HEK293T (cell line): ENCODE measurements at regions not wholly inside any gene's neighbourhood (a gene's known extent, or its start where the extent isn't known, plus 50 kb on each side); places are given as distances from the start of the nearest gene placed in this dataset.

Experiments used
- CTCF ChIA-PET: fragments of 350-600 bp; formaldehyde crosslinking; extraction: SDS; loops from one replicate; lab custom pipeline; 2021; ENCODE audit warnings: antibody characterized with exemption, inconsistent platforms; lab: Yijun Ruan, JAX
- POLR2A ChIA-PET: fragments of 350-600 bp; formaldehyde crosslinking; extraction: SDS; loops from one replicate; lab custom pipeline; 2020; ENCODE audit warnings: antibody characterized with exemption, inconsistent platforms; lab: Yijun Ruan, JAX
- DNase-seq: peaks from one replicate; pipeline ENCODE4 v3.0.0; 2012; ENCODE audit warnings: mixed read lengths; ENCODE audit errors: extremely low spot score
- ARNT ChIP-seq: fragments of 450-650 bp; IDR thresholded peaks from 2 replicates; pipeline ENCODE4 v1.6.1; 2017; ENCODE audit warnings: mild to moderate bottlenecking
- BHLHE40 ChIP-seq: fragments of 450-650 bp; IDR thresholded peaks from 2 replicates; pipeline ENCODE4 v1.6.1; 2016; ENCODE audit warnings: mild to moderate bottlenecking, moderate library complexity, borderline replicate concordance
- CTBP1 ChIP-seq: fragments of 450-650 bp; IDR thresholded peaks from 2 replicates; pipeline ENCODE4 v1.6.1; 2016; ENCODE audit warnings: borderline replicate concordance
- ELF4 ChIP-seq: fragments of 450-650 bp; IDR thresholded peaks from 2 replicates; pipeline ENCODE4 v1.6.1; 2017; ENCODE audit warnings: antibody characterized with exemption
- FOXA1 ChIP-seq: fragments of 450-650 bp; IDR thresholded peaks from 2 replicates; pipeline ENCODE4 v1.6.1; 2016; ENCODE audit warnings: mild to moderate bottlenecking
- FOXK2 ChIP-seq: fragments of 450-650 bp; IDR thresholded peaks from 2 replicates; pipeline ENCODE4 v1.6.1; 2016; ENCODE audit warnings: mild to moderate bottlenecking
- FOXM1 ChIP-seq: fragments of 450-650 bp; IDR thresholded peaks from 2 replicates; pipeline ENCODE4 v1.6.1; 2017; ENCODE audit warnings: mild to moderate bottlenecking, borderline replicate concordance
- HDGF ChIP-seq: fragments of 450-650 bp; IDR thresholded peaks from 2 replicates; pipeline ENCODE4 v1.6.1; 2017; ENCODE audit warnings: antibody characterized with exemption, borderline replicate concordance
- L3MBTL2 ChIP-seq: fragments of 450-650 bp; conservative IDR thresholded peaks from 2 replicates; pipeline ENCODE4 v1.6.1; 2016; ENCODE audit warnings: mild to moderate bottlenecking
- LEF1 ChIP-seq: fragments of 450-650 bp; IDR thresholded peaks from 2 replicates; pipeline ENCODE4 v1.6.1; 2017; ENCODE audit warnings: mild to moderate bottlenecking, borderline replicate concordance
- NFRKB ChIP-seq: fragments of 450-650 bp; IDR thresholded peaks from 2 replicates; pipeline ENCODE4 v1.6.1; 2016; ENCODE audit warnings: mild to moderate bottlenecking, moderate library complexity
- PKNOX1 ChIP-seq: fragments of 450-650 bp; IDR thresholded peaks from 2 replicates; pipeline ENCODE4 v1.6.1; 2016
- SP1 ChIP-seq: fragments of 450-650 bp; IDR thresholded peaks from 2 replicates; pipeline ENCODE4 v1.6.1; 2017
- SUZ12 ChIP-seq: fragments of 450-650 bp; IDR thresholded peaks from 2 replicates; pipeline ENCODE4 v1.6.1; 2016; ENCODE audit warnings: mild to moderate bottlenecking
- TARDBP ChIP-seq: fragments of 450-650 bp; IDR thresholded peaks from 2 replicates; pipeline ENCODE4 v1.6.1; 2016
- ZNF384 ChIP-seq: fragments of 450-650 bp; IDR thresholded peaks from 2 replicates; pipeline ENCODE4 v1.6.1; 2016

GRCh38 chr9:126222835-126223431, 103.7 kb upstream of the MVB12B start:
- ChIA-PET CTCF (no interaction called here), POLR2A (no interaction called here)
- TF ChIP-seq TARDBP = no peak
- TF ChIP-seq SP1 = no peak
- no peak for TF ChIP-seq BHLHE40
- no peak for TF ChIP-seq ZNF384
- no peak for TF ChIP-seq FOXK2
- DNase-seq = no peak

- TF ChIP-seq TARDBP (no peak), NFRKB (no peak), SUZ12 (no peak), LEF1 (no peak), FOXA1 (no peak), L3MBTL2 (no peak), BHLHE40 (no peak), HDGF (no peak), ZNF384 (no peak), CTBP1 (no peak)
- ChIA-PET POLR2A (no interaction called here), CTCF (no interaction called here)
- no peak for DNase-seq
These were observed 102.7 kb upstream of the MVB12B start for GRCh38 chr9:126223798-126224531.

- no peak for TF ChIP-seq SUZ12
- no peak for TF ChIP-seq ELF4
- TF ChIP-seq FOXA1 = no peak
- TF ChIP-seq ZNF384 = no peak
- no peak for TF ChIP-seq HDGF
- TF ChIP-seq CTBP1 = no peak
- TF ChIP-seq SP1 = no peak
- TF ChIP-seq ARNT = no peak
- no peak for TF ChIP-seq TARDBP
- TF ChIP-seq FOXK2 = no peak
- TF ChIP-seq FOXM1 = no peak
- no peak for TF ChIP-seq LEF1
- no peak for TF ChIP-seq NFRKB
- no peak for TF ChIP-seq BHLHE40
- DNase-seq = no peak
- ChIA-PET POLR2A (no interaction called here), CTCF (no interaction called here)
These were observed 100.7 kb upstream of the MVB12B start for GRCh38 chr9:126225611-126226609.

- TF ChIP-seq FOXK2 = no peak
- TF ChIP-seq TARDBP = no peak
- TF ChIP-seq LEF1 = no peak
- TF ChIP-seq HDGF = no peak
- TF ChIP-seq SUZ12 = no peak
- TF ChIP-seq FOXA1 = no peak
- no peak for TF ChIP-seq CTBP1
- CTCF ChIA-PET = no interaction called here
- POLR2A ChIA-PET = no interaction called here
These were observed 99.4 kb upstream of the MVB12B start for GRCh38 chr9:126226991-126227936.

GRCh38 chr9:126228111-126228780, 98.4 kb upstream of the MVB12B start:
- TF ChIP-seq ARNT (no peak), SUZ12 (no peak), TARDBP (no peak), FOXA1 (no peak), FOXK2 (no peak), FOXM1 (no peak), L3MBTL2 (no peak), LEF1 (no peak), NFRKB (no peak), HDGF (no peak), ZNF384 (no peak), BHLHE40 (no peak), CTBP1 (no peak), PKNOX1 (no peak)
- ChIA-PET CTCF (interaction anchor here (0.6 kb wide), 1 partner anchor 47 kb away, joined by 3 read pairs; no protein-coding TSS in a partner anchor), POLR2A (no interaction called here)
- no peak for DNase-seq

More at GRCh38 chr9:126226991-126227936, 99.4 kb upstream of the MVB12B start:
- no peak for DNase-seq
